Lower leg skin (tissue), 4 donors: ENCODE measurements at regions not wholly inside any gene's neighbourhood (a gene's known extent, or its start where the extent isn't known, plus 50 kb on each side); places are given as distances from the start of the nearest gene placed in this dataset.

Experiments used
- DNase-seq, 2 donors: peaks; one replicate each; pipeline ENCODE4 v3.0.0-alpha.2; 2019; ENCODE audit warnings: low spot score in 2 of 2
- H3K4me3 ChIP-seq: fragments of 200-600 bp; sonication (generic); 2 replicates; pipeline ENCODE4 v1.5.1; 2017; ENCODE audit warnings: mild to moderate bottlenecking, low read depth; ENCODE audit not compliant: poor library complexity, severe bottlenecking
- POLR2A ChIP-seq, 2 donors: fragments of 450-650 bp; IDR thresholded peaks; one replicate each; pipeline ENCODE4 v1.6.1; 2016 to 2017; ENCODE audit warnings: antibody characterized with exemption in 2 of 2, mild to moderate bottlenecking in 1 of 2, moderate library complexity in 1 of 2
- WGBS, 2 donors: methylation state at CpG; one replicate each; pipeline ENCODE4 v1.1.5; 2018; 5-methylcytosine and 5-hydroxymethylcytosine counted together
- intact Hi-C: fragments of 100-400 bp; cut with DNase I; formaldehyde crosslinking; loops from one replicate; pipeline ENCODE4 v1.15.0; 2023; ENCODE audit warnings: low total_unique reads
- TF ChIP-seq, protein P1 (sequence below), 3 donors: fragments of 450-650 bp; IDR thresholded peaks; one replicate each; pipeline ENCODE4 v1.5.1; 2016; ENCODE audit warnings: antibody characterized with exemption in 3 of 3, mild to moderate bottlenecking in 3 of 3, moderate library complexity in 2 of 3

DNA sequence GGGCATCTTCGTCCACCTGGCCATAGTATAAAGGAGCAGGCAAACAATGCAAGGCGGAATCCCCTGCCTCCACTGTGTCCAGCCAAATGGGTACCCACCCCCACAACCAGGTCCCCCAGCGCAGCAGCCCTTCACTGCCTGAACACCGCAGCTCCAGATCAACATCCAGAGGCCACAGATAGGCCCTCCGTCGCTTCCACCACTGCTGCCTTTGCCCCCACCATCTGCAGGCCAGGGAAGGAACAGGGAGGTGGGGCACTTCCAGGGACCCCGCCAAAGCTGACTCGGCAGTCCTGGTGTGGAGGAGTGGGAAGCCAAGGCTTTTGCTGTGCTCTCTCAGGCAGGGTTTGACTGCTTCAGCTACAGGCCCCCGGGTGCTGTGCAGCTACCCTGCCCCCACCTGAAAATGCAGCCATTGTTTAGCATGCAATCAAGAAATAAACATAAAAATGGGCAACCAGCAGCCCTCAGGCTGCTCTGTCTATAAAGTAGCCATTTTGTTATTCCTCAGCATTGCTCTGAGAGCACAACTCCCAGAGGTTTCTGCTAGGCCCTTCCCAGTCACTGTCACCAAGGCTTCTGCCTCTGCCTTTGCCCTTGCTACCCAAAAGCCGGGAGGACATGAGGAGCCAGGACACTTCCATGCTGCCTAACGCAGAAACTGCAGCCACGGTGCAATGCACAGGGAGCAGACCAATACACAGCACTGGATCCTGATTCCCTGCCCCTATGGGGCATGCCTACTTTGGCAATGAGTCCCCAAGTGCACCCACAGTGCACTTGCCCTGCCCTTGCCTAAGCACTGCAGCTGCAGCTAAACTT, 733.2 kb upstream of the KLHL1 start:
- intact Hi-C loops: no loop called here
- no peak overlapping the region for H3K4me3 ChIP-seq
- 71 to 82% methylated on average over 6 to 12 of the region's 12 CpGs for WGBS, 2 donors
- DNase-seq: no peak
- TF ChIP-seq, protein P1, sequence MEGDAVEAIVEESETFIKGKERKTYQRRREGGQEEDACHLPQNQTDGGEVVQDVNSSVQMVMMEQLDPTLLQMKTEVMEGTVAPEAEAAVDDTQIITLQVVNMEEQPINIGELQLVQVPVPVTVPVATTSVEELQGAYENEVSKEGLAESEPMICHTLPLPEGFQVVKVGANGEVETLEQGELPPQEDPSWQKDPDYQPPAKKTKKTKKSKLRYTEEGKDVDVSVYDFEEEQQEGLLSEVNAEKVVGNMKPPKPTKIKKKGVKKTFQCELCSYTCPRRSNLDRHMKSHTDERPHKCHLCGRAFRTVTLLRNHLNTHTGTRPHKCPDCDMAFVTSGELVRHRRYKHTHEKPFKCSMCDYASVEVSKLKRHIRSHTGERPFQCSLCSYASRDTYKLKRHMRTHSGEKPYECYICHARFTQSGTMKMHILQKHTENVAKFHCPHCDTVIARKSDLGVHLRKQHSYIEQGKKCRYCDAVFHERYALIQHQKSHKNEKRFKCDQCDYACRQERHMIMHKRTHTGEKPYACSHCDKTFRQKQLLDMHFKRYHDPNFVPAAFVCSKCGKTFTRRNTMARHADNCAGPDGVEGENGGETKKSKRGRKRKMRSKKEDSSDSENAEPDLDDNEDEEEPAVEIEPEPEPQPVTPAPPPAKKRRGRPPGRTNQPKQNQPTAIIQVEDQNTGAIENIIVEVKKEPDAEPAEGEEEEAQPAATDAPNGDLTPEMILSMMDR (IDR thresholded peaks at IDR 0.05): no peak
- no peak for TF ChIP-seq POLR2A (IDR thresholded peaks at IDR 0.05)

- TF ChIP-seq, protein P1 (IDR thresholded peaks at IDR 0.05): no peak
- no peak for TF ChIP-seq POLR2A (IDR thresholded peaks at IDR 0.05)
- WGBS, 2 donors: 72 to 73% methylated on average over 1 of the region's 1 CpG
- intact Hi-C loops: no loop called here
- no peak for DNase-seq
- no peak overlapping the region for H3K4me3 ChIP-seq
Observed at GRCh38 chr13:70835371-70835770, 727.1 kb upstream of the KLHL1 start.

DNA sequence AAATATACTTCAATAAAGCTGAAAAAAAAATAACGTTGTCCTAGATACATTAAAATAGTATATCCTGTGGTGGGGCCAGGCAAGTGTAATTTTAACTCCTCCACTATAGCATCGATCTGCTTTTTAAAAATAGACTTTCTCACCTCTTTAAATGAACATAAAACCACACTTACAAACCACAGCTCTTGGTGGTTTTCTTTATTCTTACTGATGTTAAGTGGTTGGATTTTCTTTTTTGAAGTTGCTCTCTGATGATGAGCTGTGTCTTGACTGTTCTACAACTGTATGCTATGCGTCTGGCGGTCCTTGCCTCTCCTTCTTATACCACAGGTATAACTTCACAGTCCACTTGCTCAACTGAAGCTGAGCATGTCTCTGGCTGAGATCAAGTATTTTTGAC, 721.5 kb upstream of the KLHL1 start:
- WGBS, 2 donors: 76 to 85% methylated on average over 4 of the region's 4 CpGs
- no peak for DNase-seq
- TF ChIP-seq, protein P1 (IDR thresholded peaks at IDR 0.05): no peak
- intact Hi-C loops: no loop called here
- no peak overlapping the region for H3K4me3 ChIP-seq

- 80 to 89% methylated on average over 2 of the region's 2 CpGs for WGBS, 2 donors
- intact Hi-C loops: no loop called here
- no peak for DNase-seq
- H3K4me3 ChIP-seq: no peak overlapping the region
- TF ChIP-seq, protein P1 (IDR thresholded peaks at IDR 0.05): no peak
- no peak for TF ChIP-seq POLR2A (IDR thresholded peaks at IDR 0.05)
Observed at GRCh38 chr13:70817576-70817975, 709.3 kb upstream of the KLHL1 start.

DNA sequence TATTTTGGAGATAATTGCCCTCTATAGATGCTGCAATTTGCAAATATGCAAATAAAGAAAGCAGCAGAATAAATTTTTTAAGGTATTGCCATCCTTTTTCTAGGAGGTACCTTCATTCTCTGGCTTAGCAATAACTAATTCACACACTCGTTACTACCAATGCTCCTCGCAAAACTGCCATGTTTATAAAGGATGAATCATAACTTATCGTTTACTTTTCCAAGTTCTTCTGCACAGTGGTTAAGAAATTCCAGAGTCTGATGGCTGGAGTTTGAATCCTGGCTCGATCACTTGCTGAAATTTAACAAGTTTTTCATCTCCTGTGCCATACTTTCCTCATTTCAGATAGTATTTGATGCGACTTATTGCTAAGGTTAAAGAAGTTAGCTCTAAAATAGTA, 708.6 kb upstream of the KLHL1 start:
- TF ChIP-seq, protein P1 (IDR thresholded peaks at IDR 0.05): no peak
- TF ChIP-seq POLR2A (IDR thresholded peaks at IDR 0.05): no peak
- 75 to 81% methylated on average over 5 of the region's 5 CpGs for WGBS, 2 donors
- no peak overlapping the region for H3K4me3 ChIP-seq
- no peak for DNase-seq
- intact Hi-C loops: no loop called here

- H3K4me3 ChIP-seq: no peak overlapping the region
- intact Hi-C loops: no loop called here
- WGBS, 2 donors: 71 to 78% methylated on average over 3 of the region's 3 CpGs
- TF ChIP-seq POLR2A (IDR thresholded peaks at IDR 0.05): no peak
- TF ChIP-seq, protein P1 (IDR thresholded peaks at IDR 0.05): no peak
- DNase-seq: no peak
Observed at GRCh38 chr13:70814684-70815083, 706.4 kb upstream of the KLHL1 start.
